ENCODE measurements at regions not wholly inside any gene's neighbourhood (a gene's known extent, or its start where the extent isn't known, plus 50 kb on each side); places are given as distances from the start of the nearest gene placed in this dataset.

GRCh38 chr22:47474464-47474863, 712.0 kb downstream of the TBC1D22A start:
- H3K9ac ChIP-seq (ENCODE audit: low read length) = no peak overlapping the region
- no peak overlapping the region for H3K4me3 ChIP-seq (ENCODE audit: insufficient read depth, low read length, poor library complexity, severe bottlenecking)
- H3K9me3 ChIP-seq (ENCODE audit: insufficient read depth, low read length) = no peaks in the 10 kb centered on the region
- H3K27me3 ChIP-seq (ENCODE audit: low read length) = no peaks in the 10 kb centered on the region
- no peak overlapping the region for H2AFZ ChIP-seq (ENCODE audit: low read depth, low read length, severe bottlenecking)
- TF ChIP-seq EZH2phosphoT487 (conservative IDR thresholded peaks at IDR 0.05; ENCODE audit: low read length) (no peak), CTCF (IDR thresholded peaks at IDR 0.05; ENCODE audit: insufficient read depth, low read length, poor library complexity, severe bottlenecking) (no peak)
- H3F3A ChIP-seq (ENCODE audit: insufficient read depth) = no peaks in the 10 kb centered on the region
- no peak overlapping the region for H3K27ac ChIP-seq (ENCODE audit: low read depth, low read length)
- H3K79me2 ChIP-seq (ENCODE audit: insufficient read depth, low read length) = no peaks in the 10 kb centered on the region
- no peak overlapping the region for H3K4me2 ChIP-seq (ENCODE audit: low read depth, low read length, poor library complexity, severe bottlenecking)
- H3K36me3 ChIP-seq (ENCODE audit: low read length) = no peaks in the 10 kb centered on the region
- no peaks in the 10 kb centered on the region for H3K9me2 ChIP-seq (replicated peaks; ENCODE audit: insufficient read depth, low read length)
- no peaks in the 10 kb centered on the region for H4K20me1 ChIP-seq (ENCODE audit: low read depth, low read length)

GRCh38 chr22:47472636-47473035, 710.2 kb downstream of the TBC1D22A start:
- Histone ChIP-seq H3K4me3 (ENCODE audit: insufficient read depth, low read length, poor library complexity, severe bottlenecking) (no peak overlapping the region), H3K4me2 (ENCODE audit: low read depth, low read length, poor library complexity, severe bottlenecking) (no peak overlapping the region), H3K9me2 (replicated peaks; ENCODE audit: insufficient read depth, low read length) (no peaks in the 10 kb centered on the region), H2AFZ (ENCODE audit: low read depth, low read length, severe bottlenecking) (no peak overlapping the region), H3F3A (ENCODE audit: insufficient read depth) (no peaks in the 10 kb centered on the region), H3K9ac (ENCODE audit: low read length) (no peak overlapping the region), H3K27me3 (ENCODE audit: low read length) (no peaks in the 10 kb centered on the region), H4K20me1 (ENCODE audit: low read depth, low read length) (no peaks in the 10 kb centered on the region), H3K79me2 (ENCODE audit: insufficient read depth, low read length) (no peaks in the 10 kb centered on the region), H3K27ac (ENCODE audit: low read depth, low read length) (no peak overlapping the region), H3K36me3 (ENCODE audit: low read length) (no peaks in the 10 kb centered on the region), H3K9me3 (ENCODE audit: insufficient read depth, low read length) (no peaks in the 10 kb centered on the region)
- TF ChIP-seq CTCF (IDR thresholded peaks at IDR 0.05; ENCODE audit: insufficient read depth, low read length, poor library complexity, severe bottlenecking) (no peak), EZH2phosphoT487 (conservative IDR thresholded peaks at IDR 0.05; ENCODE audit: low read length) (no peak)

- no peaks in the 10 kb centered on the region for H3K9me2 ChIP-seq (replicated peaks; ENCODE audit: insufficient read depth, low read length)
Measured at GRCh38 chr22:47471406-47471805, 709.0 kb downstream of the TBC1D22A start.

More at GRCh38 chr22:47471406-47471805, 709.0 kb downstream of the TBC1D22A start:
- peaks cover 4% of the 10 kb centered on the region; the same call in 1 of the 2 replicates for H3K9me3 ChIP-seq (ENCODE audit: insufficient read depth, low read length)
- H3K4me2 ChIP-seq (ENCODE audit: low read depth, low read length, poor library complexity, severe bottlenecking) = no peak overlapping the region
- no peak overlapping the region for H2AFZ ChIP-seq (ENCODE audit: low read depth, low read length, severe bottlenecking)
- H3K79me2 ChIP-seq (ENCODE audit: insufficient read depth, low read length) = no peaks in the 10 kb centered on the region
- H4K20me1 ChIP-seq (ENCODE audit: low read depth, low read length) = no peaks in the 10 kb centered on the region
- no peaks in the 10 kb centered on the region for H3F3A ChIP-seq (ENCODE audit: insufficient read depth)
- H3K36me3 ChIP-seq (ENCODE audit: low read length) = no peaks in the 10 kb centered on the region
- no peak overlapping the region for H3K27ac ChIP-seq (ENCODE audit: low read depth, low read length)
- no peak overlapping the region for H3K4me3 ChIP-seq (ENCODE audit: insufficient read depth, low read length, poor library complexity, severe bottlenecking)
- no peak overlapping the region for H3K9ac ChIP-seq (ENCODE audit: low read length)
- TF ChIP-seq EZH2phosphoT487 (conservative IDR thresholded peaks at IDR 0.05; ENCODE audit: low read length) = no peak
- TF ChIP-seq CTCF (IDR thresholded peaks at IDR 0.05; ENCODE audit: insufficient read depth, low read length, poor library complexity, severe bottlenecking) = no peak
- no peaks in the 10 kb centered on the region for H3K27me3 ChIP-seq (ENCODE audit: low read length)
